Muscle layer of duodenum (tissue), 2 donors: ENCODE measurements at regions not wholly inside any gene's neighbourhood (a gene's known extent, or its start where the extent isn't known, plus 50 kb on each side); places are given as distances from the start of the nearest gene placed in this dataset.
"Not testable (repeated sequence)": the region's sequence is repeated elsewhere in the genome, so short reads cannot be mapped to it uniquely, and the experiment has no call there.

Experiments used
- H3K27ac ChIP-seq: one replicate; pipeline ENCODE4 v1.7.0; 2013; ENCODE audit warnings: mild to moderate bottlenecking, low read length
- H3K27me3 ChIP-seq: one replicate; pipeline ENCODE4 v1.7.0; 2013; ENCODE audit warnings: low read depth, mild to moderate bottlenecking, control low read depth, low read length
- H3K36me3 ChIP-seq, 2 donors: one replicate each; pipeline ENCODE4 v1.7.0; 2013; ENCODE audit warnings: low read length in 2 of 2, control low read depth in 1 of 2, mild to moderate bottlenecking in 1 of 2; ENCODE audit not compliant: insufficient read depth in 2 of 2, control insufficient read depth in 1 of 2
- H3K4me1 ChIP-seq, 2 donors: one replicate each; pipeline ENCODE4 v1.7.0; 2013; ENCODE audit warnings: low read length in 2 of 2, mild to moderate bottlenecking in 2 of 2, control low read depth in 1 of 2, moderate library complexity in 1 of 2; ENCODE audit not compliant: insufficient read depth in 2 of 2, control insufficient read depth in 1 of 2
- H3K4me3 ChIP-seq, 2 donors: one replicate each; pipeline ENCODE4 v1.7.0; 2013; ENCODE audit warnings: low read length in 2 of 2, low read depth in 1 of 2, mild to moderate bottlenecking in 1 of 2
- H3K9me3 ChIP-seq, 2 donors: one replicate each; pipeline ENCODE4 v1.7.0; 2013; ENCODE audit warnings: low read length in 2 of 2, control low read depth in 1 of 2, mild to moderate bottlenecking in 1 of 2; ENCODE audit not compliant: control insufficient read depth in 1 of 2
- donor health status: healthy.

GRCh38 chr1:182331387-182331786, 60.2 kb downstream of the GLUL start:
- Histone ChIP-seq H3K4me1 (no peaks in the 10 kb centered on the region), H3K36me3 (no peaks in the 10 kb centered on the region), H3K9me3 (no peaks in the 10 kb centered on the region), H3K27ac (no peak overlapping the region), H3K27me3 (no peaks in the 10 kb centered on the region), H3K4me3 (no peak overlapping the region)

- Histone ChIP-seq H3K4me3 (no peak overlapping the region), H3K4me1 (no peaks in the 10 kb centered on the region), H3K27ac (no peak overlapping the region), H3K9me3 (no peaks in the 10 kb centered on the region), H3K27me3 (no peaks in the 10 kb centered on the region), H3K36me3 (no peaks in the 10 kb centered on the region)
Measured at GRCh38 chr1:182330303-182330702, 61.3 kb downstream of the GLUL start.

GRCh38 chr1:182329471-182329870, 62.1 kb downstream of the GLUL start:
- Histone ChIP-seq H3K36me3 (no peaks in the 10 kb centered on the region), H3K27me3 (no peaks in the 10 kb centered on the region), H3K4me3 (no peak overlapping the region), H3K27ac (no peak overlapping the region), H3K4me1 (no peaks in the 10 kb centered on the region), H3K9me3 (no peaks in the 10 kb centered on the region)

GRCh38 chr1:182328591-182328990, 63.0 kb downstream of the GLUL start:
- Histone ChIP-seq H3K27ac (no peak overlapping the region), H3K4me1 (no peaks in the 10 kb centered on the region), H3K9me3 (no peaks in the 10 kb centered on the region), H3K27me3 (no peaks in the 10 kb centered on the region), H3K36me3 (no peaks in the 10 kb centered on the region), H3K4me3 (no peak overlapping the region)

GRCh38 chr1:182325339-182325738, 66.3 kb downstream of the GLUL start:
- H3K27ac ChIP-seq: no peak overlapping the region
- H3K9me3 ChIP-seq: no peaks in the 10 kb centered on the region

GRCh38 chr1:182321532-182321931, 70.1 kb downstream of the GLUL start:
- not testable (repeated sequence) for H3K4me3 ChIP-seq, H3K27me3 ChIP-seq, H3K36me3 ChIP-seq, H3K27ac ChIP-seq, H3K9me3 ChIP-seq, H3K4me1 ChIP-seq

More at GRCh38 chr1:182325339-182325738, 66.3 kb downstream of the GLUL start:
- Histone ChIP-seq H3K27me3 (no peaks in the 10 kb centered on the region), H3K36me3 (no peaks in the 10 kb centered on the region), H3K4me1 (no peaks in the 10 kb centered on the region), H3K4me3 (no peak overlapping the region)

GRCh38 chr1:182317611-182318161, 73.9 kb downstream of the GLUL start:
- H3K9me3 ChIP-seq: no peaks in the 10 kb centered on the region
- no peaks in the 10 kb centered on the region for H3K36me3 ChIP-seq
- no peaks in the 10 kb centered on the region for H3K27me3 ChIP-seq
- H3K27ac ChIP-seq: peak overlapping the region; percentile 11
- H3K4me3 ChIP-seq: no peak overlapping the region
- H3K4me1 ChIP-seq: no peaks in the 10 kb centered on the region

GRCh38 chr1:182316454-182316853, 75.1 kb downstream of the GLUL start:
- H3K9me3 ChIP-seq, H3K4me1 ChIP-seq, H3K27me3 ChIP-seq, H3K27ac ChIP-seq, H3K36me3 ChIP-seq, H3K4me3 ChIP-seq: not testable (repeated sequence)

- Histone ChIP-seq H3K27me3 (no peaks in the 10 kb centered on the region), H3K4me1 (no peaks in the 10 kb centered on the region), H3K27ac (no peak overlapping the region)
Measured at GRCh38 chr1:182315167-182315556, 76.4 kb downstream of the GLUL start.

GRCh38 chr1:182309631-182310351, 81.8 kb downstream of the GLUL start:
- Histone ChIP-seq H3K4me3 (no peak overlapping the region), H3K4me1 (no peaks in the 10 kb centered on the region), H3K9me3 (no peaks in the 10 kb centered on the region), H3K36me3 (no peaks in the 10 kb centered on the region), H3K27ac (no peak overlapping the region), H3K27me3 (no peaks in the 10 kb centered on the region)

More at GRCh38 chr1:182315167-182315556, 76.4 kb downstream of the GLUL start:
- Histone ChIP-seq H3K9me3 (no peaks in the 10 kb centered on the region), H3K36me3 (no peaks in the 10 kb centered on the region), H3K4me3 (no peak overlapping the region)

GRCh38 chr1:182308826-182309225, 82.8 kb downstream of the GLUL start:
- Histone ChIP-seq H3K4me3 (no peak overlapping the region), H3K27ac (no peak overlapping the region), H3K4me1 (no peaks in the 10 kb centered on the region), H3K9me3 (no peaks in the 10 kb centered on the region), H3K27me3 (no peaks in the 10 kb centered on the region), H3K36me3 (no peaks in the 10 kb centered on the region)

- not testable (repeated sequence) for H3K4me1 ChIP-seq, H3K27me3 ChIP-seq, H3K9me3 ChIP-seq, H3K36me3 ChIP-seq, H3K27ac ChIP-seq, H3K4me3 ChIP-seq
Measured at GRCh38 chr1:182307486-182307885, 84.1 kb downstream of the GLUL start.
